NB4 (cell line): ENCODE measurements at regions not wholly inside any gene's neighbourhood (a gene's known extent, or its start where the extent isn't known, plus 50 kb on each side); places are given as distances from the start of the nearest gene placed in this dataset.

Experiments used
- MYC ChIP-seq: IDR thresholded peaks from 2 replicates; pipeline ENCODE4 v1.6.1; 2011; ENCODE audit warnings: low read depth, low read length
- POLR2A ChIP-seq: IDR thresholded peaks from 2 replicates; pipeline ENCODE4 v1.6.1; 2011; ENCODE audit warnings: mild to moderate bottlenecking; ENCODE audit not compliant: insufficient read length; ENCODE audit errors: extremely low read depth
- TF ChIP-seq, protein P1 (sequence below): IDR thresholded peaks from one replicate; pipeline ENCODE4 v1.5.1; 2012; ENCODE audit warnings: low read depth, low read length
- TF ChIP-seq, protein P2 (sequence below): IDR thresholded peaks from 2 replicates; pipeline ENCODE4 v1.6.1; 2011; ENCODE audit warnings: low read depth, low read length

DNA sequence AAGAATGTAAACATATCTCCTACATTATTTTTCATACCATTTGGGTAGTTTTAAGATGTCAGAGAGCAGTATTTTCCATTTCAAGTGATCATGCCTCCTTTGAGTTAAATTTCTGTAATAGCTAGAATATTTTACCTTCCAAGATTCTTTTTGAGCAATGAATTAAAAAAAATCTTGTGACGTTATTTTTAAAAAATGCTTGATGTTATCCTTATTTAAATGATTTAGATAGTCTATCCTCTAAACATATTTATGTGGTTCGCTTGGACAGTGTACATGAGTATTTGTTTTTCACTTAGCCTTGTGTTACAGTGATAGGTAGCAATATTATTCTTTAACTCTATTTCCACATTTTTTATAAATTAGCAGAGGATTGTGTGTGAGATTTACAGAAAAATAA, 639.2 kb upstream of the CDH2 start:
- TF ChIP-seq POLR2A (no peak), MYC (no peak)
- TF ChIP-seq, protein P1, sequence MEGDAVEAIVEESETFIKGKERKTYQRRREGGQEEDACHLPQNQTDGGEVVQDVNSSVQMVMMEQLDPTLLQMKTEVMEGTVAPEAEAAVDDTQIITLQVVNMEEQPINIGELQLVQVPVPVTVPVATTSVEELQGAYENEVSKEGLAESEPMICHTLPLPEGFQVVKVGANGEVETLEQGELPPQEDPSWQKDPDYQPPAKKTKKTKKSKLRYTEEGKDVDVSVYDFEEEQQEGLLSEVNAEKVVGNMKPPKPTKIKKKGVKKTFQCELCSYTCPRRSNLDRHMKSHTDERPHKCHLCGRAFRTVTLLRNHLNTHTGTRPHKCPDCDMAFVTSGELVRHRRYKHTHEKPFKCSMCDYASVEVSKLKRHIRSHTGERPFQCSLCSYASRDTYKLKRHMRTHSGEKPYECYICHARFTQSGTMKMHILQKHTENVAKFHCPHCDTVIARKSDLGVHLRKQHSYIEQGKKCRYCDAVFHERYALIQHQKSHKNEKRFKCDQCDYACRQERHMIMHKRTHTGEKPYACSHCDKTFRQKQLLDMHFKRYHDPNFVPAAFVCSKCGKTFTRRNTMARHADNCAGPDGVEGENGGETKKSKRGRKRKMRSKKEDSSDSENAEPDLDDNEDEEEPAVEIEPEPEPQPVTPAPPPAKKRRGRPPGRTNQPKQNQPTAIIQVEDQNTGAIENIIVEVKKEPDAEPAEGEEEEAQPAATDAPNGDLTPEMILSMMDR, result no peak
- TF ChIP-seq, protein P2, sequence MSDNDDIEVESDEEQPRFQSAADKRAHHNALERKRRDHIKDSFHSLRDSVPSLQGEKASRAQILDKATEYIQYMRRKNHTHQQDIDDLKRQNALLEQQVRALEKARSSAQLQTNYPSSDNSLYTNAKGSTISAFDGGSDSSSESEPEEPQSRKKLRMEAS, result no peak
